H1 (cell line): ENCODE measurements at regions not wholly inside any gene's neighbourhood (a gene's known extent, or its start where the extent isn't known, plus 50 kb on each side); places are given as distances from the start of the nearest gene placed in this dataset.

Experiments used
- CTCF ChIA-PET: fragments of 300-600 bp; sonication (Branson Sonifier 250); formaldehyde crosslinking; loops from one replicate; lab custom pipeline; 2021; ENCODE audit not compliant: partially characterized antibody; lab: Charles Lee
- POLR2A ChIA-PET: fragments of 300-600 bp; sonication (Branson Sonifier 250); formaldehyde crosslinking; loops from one replicate; lab custom pipeline; 2021; ENCODE audit warnings: inconsistent platforms; ENCODE audit not compliant: partially characterized antibody; lab: Charles Lee
- DNase-seq, 2 experiments: peaks; one replicate each; pipeline versions ENCODE4 v3.0.0 to v3.0.0-alpha.2; 2010 to 2022; ENCODE audit warnings: low spot score in 2 of 2, low read depth in 1 of 2, mixed read lengths in 1 of 2
- FAIRE-seq: peaks from 2 replicates; lab custom pipeline; 2011; peaks lifted over from hg19 to GRCh38; lab: Jason Lieb, UNC
- H2AFZ ChIP-seq: 2 replicates; pipeline ENCODE4 v1.8.1; 2012; ENCODE audit warnings: low read length, inconsistent platforms
- H2AK5ac ChIP-seq: 2 replicates; pipeline ENCODE4 v1.6.1; 2013; ENCODE audit warnings: low read depth, low read length
- H2BK120ac ChIP-seq: replicated peaks from 2 replicates; pipeline ENCODE3; 2013; ENCODE audit warnings: low read depth, low read length, inconsistent platforms
- H2BK12ac ChIP-seq: 2 replicates; pipeline ENCODE4 v1.6.1; 2013; ENCODE audit warnings: low read depth, low read length
- H2BK15ac ChIP-seq: 2 replicates; pipeline ENCODE4 v1.6.1; 2013; ENCODE audit warnings: low read length
- H2BK20ac ChIP-seq: 2 replicates; pipeline ENCODE4 v1.6.1; 2013; ENCODE audit warnings: low read length
- H2BK5ac ChIP-seq: 2 replicates; pipeline ENCODE4 v1.6.1; 2013; ENCODE audit warnings: low read depth, low read length
- H3K14ac ChIP-seq: 2 replicates; pipeline ENCODE4 v1.6.1; 2013; ENCODE audit warnings: inconsistent platforms; ENCODE audit not compliant: insufficient read length
- H3K18ac ChIP-seq: 2 replicates; pipeline ENCODE4 v1.6.1; 2013; ENCODE audit warnings: low read length; ENCODE audit errors: extremely low read depth
- H3K23ac ChIP-seq: 2 replicates; pipeline ENCODE4 v1.6.1; 2013; ENCODE audit warnings: inconsistent platforms; ENCODE audit not compliant: insufficient read length
- H3K23me2 ChIP-seq: 2 replicates; pipeline ENCODE4 v1.6.1; 2013; ENCODE audit warnings: low read depth, low read length
- H3K27ac ChIP-seq: 2 replicates; pipeline ENCODE4 v1.6.1; 2011; ENCODE audit warnings: low read depth, low read length, inconsistent platforms
- H3K27me3 ChIP-seq, 4 experiments: replicated peaks in 1 of 4; 1 replicate in 1 of 4; 2 replicates in 3 of 4; pipeline versions ENCODE4 v1.6.1 to v1.8.1; 2011 to 2013; ENCODE audit warnings: low read length in 3 of 4, mild to moderate bottlenecking in 3 of 4, inconsistent platforms in 2 of 4, mixed read lengths in 2 of 4, moderate library complexity in 1 of 4; ENCODE audit not compliant: control insufficient read depth in 3 of 4, insufficient read depth in 3 of 4; ENCODE audit errors: extremely low read depth in 1 of 4
- H3K36me3 ChIP-seq, 4 experiments: 2 replicates each; pipeline versions ENCODE4 v1.6.1 to v1.8.1; 2011 to 2013; ENCODE audit warnings: mild to moderate bottlenecking in 4 of 4, low read length in 3 of 4, moderate library complexity in 2 of 4, control low read depth in 1 of 4, inconsistent platforms in 1 of 4; ENCODE audit not compliant: insufficient read depth in 4 of 4, control insufficient read depth in 2 of 4
- H3K4ac ChIP-seq: replicated peaks from 2 replicates; pipeline ENCODE3; 2013; ENCODE audit warnings: low read length, low read depth, mixed read lengths, inconsistent platforms; ENCODE audit not compliant: insufficient read length
- H3K4me1 ChIP-seq, 4 experiments: replicated peaks in 1 of 4; 1 replicate in 1 of 4; 2 replicates in 3 of 4; pipeline versions ENCODE4 v1.6.1 to v1.8.1; 2011 to 2013; ENCODE audit warnings: low read length in 3 of 4, inconsistent platforms in 2 of 4, mixed read lengths in 1 of 4; ENCODE audit not compliant: insufficient read depth in 4 of 4, control insufficient read depth in 3 of 4
- H3K4me2 ChIP-seq, 2 experiments: 2 replicates each; pipeline versions ENCODE4 v1.6.1 to v1.8.1; 2011 to 2013; ENCODE audit warnings: low read depth in 2 of 2, low read length in 2 of 2, control low read depth in 1 of 2, inconsistent platforms in 1 of 2, mild to moderate bottlenecking in 1 of 2; ENCODE audit not compliant: insufficient read depth in 1 of 2
- H3K4me3 ChIP-seq, 4 experiments: fragments of 200-600, 300-600 bp in 1 of 4; sonication (generic), shearing (Covaris generic), sonication (Bioruptor Twin) in 1 of 4; 2 replicates each; pipeline versions ENCODE4 v1.5.1 to v1.8.1; 2011 to 2016; ENCODE audit warnings: low read length in 4 of 4, low read depth in 3 of 4, control low read depth in 2 of 4, inconsistent platforms in 2 of 4, mild to moderate bottlenecking in 2 of 4, mixed read lengths in 1 of 4, moderate library complexity in 1 of 4; ENCODE audit not compliant: insufficient read depth in 2 of 4; ENCODE audit errors: extremely low read depth in 1 of 4
- H3K56ac ChIP-seq: replicated peaks from 2 replicates; pipeline ENCODE3; 2013; ENCODE audit warnings: low read depth, mild to moderate bottlenecking, mixed read lengths, low read length, inconsistent platforms; ENCODE audit not compliant: insufficient read length
- H3K79me1 ChIP-seq: 2 replicates; pipeline ENCODE4 v1.6.1; 2013; ENCODE audit warnings: low read depth, low read length, control low read depth
- H3K79me2 ChIP-seq, 2 experiments: 2 replicates each; pipeline versions ENCODE4 v1.6.1 to v1.8.1; 2012 to 2013; ENCODE audit warnings: low read length in 2 of 2, mild to moderate bottlenecking in 2 of 2, inconsistent platforms in 1 of 2; ENCODE audit not compliant: insufficient read depth in 2 of 2, control insufficient read depth in 1 of 2
- H3K9ac ChIP-seq, 4 experiments: replicated peaks in 1 of 4; 1 replicate in 1 of 4; 2 replicates in 3 of 4; pipeline versions ENCODE4 v1.6.1 to v1.8.1; 2011 to 2013; ENCODE audit warnings: low read depth in 3 of 4, low read length in 3 of 4, control low read depth in 2 of 4, mild to moderate bottlenecking in 2 of 4, moderate library complexity in 2 of 4, inconsistent platforms in 1 of 4; ENCODE audit errors: extremely low read depth in 1 of 4
- H3K9me3 ChIP-seq, 2 experiments: 2 replicates each; pipeline versions ENCODE4 v1.6.1 to v1.8.1; 2012 to 2013; ENCODE audit warnings: mild to moderate bottlenecking in 2 of 2, moderate library complexity in 2 of 2, control low read depth in 1 of 2, inconsistent platforms in 1 of 2, low read depth in 1 of 2, low read length in 1 of 2, mixed read lengths in 1 of 2; ENCODE audit not compliant: insufficient read depth in 2 of 2
- H4K20me1 ChIP-seq, 2 experiments: replicated peaks in 1 of 2; 2 replicates each; pipeline versions ENCODE3 to v1.8.1; 2011 to 2013; ENCODE audit warnings: inconsistent platforms in 2 of 2, low read length in 2 of 2, mild to moderate bottlenecking in 1 of 2; ENCODE audit not compliant: insufficient read depth in 2 of 2, control insufficient read depth in 1 of 2
- H4K5ac ChIP-seq: 2 replicates; pipeline ENCODE4 v1.6.1; 2013; ENCODE audit warnings: low read length, low read depth, mixed read lengths, inconsistent platforms; ENCODE audit not compliant: insufficient read length
- H4K8ac ChIP-seq: 2 replicates; pipeline ENCODE4 v1.8.0; 2013; ENCODE audit warnings: mild to moderate bottlenecking, moderate library complexity, low read length, inconsistent platforms; ENCODE audit not compliant: insufficient read depth; ENCODE audit errors: extremely low read depth
- H4K91ac ChIP-seq: replicated peaks from 2 replicates; pipeline ENCODE3; 2013; ENCODE audit warnings: low read length, mixed read lengths, inconsistent platforms; ENCODE audit not compliant: insufficient read length
- BRCA1 ChIP-seq: IDR thresholded peaks from 2 replicates; pipeline ENCODE4 v1.6.1; 2012; ENCODE audit warnings: low read depth, low read length, improper control_type of control experiment
- CEBPB ChIP-seq: IDR thresholded peaks from 2 replicates; pipeline ENCODE4 v1.6.1; 2012; ENCODE audit warnings: low read depth, low read length
- JUN ChIP-seq: IDR thresholded peaks from 2 replicates; pipeline ENCODE4 v1.6.1; 2011; ENCODE audit warnings: low read depth, mild to moderate bottlenecking, improper control_type of control experiment, low read length
- KDM4A ChIP-seq: IDR thresholded peaks from one replicate; pipeline ENCODE4 v1.7.1; 2012; ENCODE audit warnings: low read depth, mild to moderate bottlenecking, moderate library complexity, low read length, inconsistent platforms; ENCODE audit not compliant: severe bottlenecking
- NANOG ChIP-seq: IDR thresholded peaks from 2 replicates; pipeline ENCODE4 v1.6.1; 2011; ENCODE audit warnings: low read length, low read depth, mild to moderate bottlenecking, inconsistent platforms; ENCODE audit not compliant: insufficient read depth, poor library complexity, severe bottlenecking
- NRF1 ChIP-seq: IDR thresholded peaks from 2 replicates; pipeline ENCODE4 v1.6.1; 2011; ENCODE audit warnings: mild to moderate bottlenecking, low read depth, low read length, improper control_type of control experiment
- POLR2A ChIP-seq, 2 experiments: IDR thresholded peaks; 1 replicate in 1 of 2; 2 replicates in 1 of 2; pipeline ENCODE4 v1.6.1; 2011; ENCODE audit warnings: low read depth in 2 of 2, low read length in 2 of 2, mild to moderate bottlenecking in 2 of 2; ENCODE audit errors: control extremely low read depth in 1 of 2
- TAF1 ChIP-seq: IDR thresholded peaks from 2 replicates; pipeline ENCODE4 v1.6.1; 2011; ENCODE audit warnings: mild to moderate bottlenecking, low read depth, low read length
- TAF7 ChIP-seq: optimal IDR thresholded peaks from 2 replicates; pipeline ENCODE3; 2011; ENCODE audit warnings: low read depth, mild to moderate bottlenecking, inconsistent platforms, low read length, moderate library complexity, borderline replicate concordance
- TBP ChIP-seq: IDR thresholded peaks from 2 replicates; pipeline ENCODE4 v1.6.1; 2011; ENCODE audit warnings: low read depth, low read length, improper control_type of control experiment
- TCF12 ChIP-seq: IDR thresholded peaks from 2 replicates; pipeline ENCODE4 v1.6.1; 2011; ENCODE audit warnings: low read depth, mild to moderate bottlenecking, low read length
- TEAD4 ChIP-seq: IDR thresholded peaks from 2 replicates; pipeline ENCODE4 v1.6.1; 2012; ENCODE audit warnings: low read depth, low read length, inconsistent platforms, mixed read lengths

DNA sequence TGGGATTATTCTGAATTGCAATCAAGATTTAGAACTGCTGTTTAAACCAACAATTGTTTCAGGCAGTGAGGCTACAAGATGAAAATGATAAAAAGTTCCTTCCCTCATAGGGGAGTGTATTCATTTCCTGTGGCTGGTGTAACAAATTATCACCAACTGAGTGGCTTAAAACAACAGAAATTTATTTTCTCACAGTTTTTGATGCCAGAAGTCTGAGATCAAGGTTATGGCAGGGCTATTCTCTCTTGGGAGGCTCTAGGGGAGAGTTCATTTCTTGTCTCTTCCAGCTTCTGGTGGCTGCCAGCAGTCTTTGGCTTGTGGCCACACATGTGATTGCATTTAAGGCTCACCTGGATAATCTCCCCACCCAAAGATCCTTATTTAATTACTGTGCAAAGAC is 290.5 kb upstream of the ZSWIM2 start:
- no peak overlapping the region for H2AK5ac ChIP-seq
- H3K4ac ChIP-seq, result no peak overlapping the region
- no peak overlapping the region for H2BK5ac ChIP-seq
- ChIA-PET POLR2A (no interaction called here), CTCF (interaction anchor here (1.0 to 2.0 kb wide), 8 partner anchors 10 to 315 kb away, joined by 3 to 7 read pairs (median 5); partner anchors contain the start of gene CALCRL)
- 0 out of 4 replicates have a peak, but pooled peaks cover 0 to 4% of the 10 kb centered on the region in 2 experiments for H3K9me3 ChIP-seq
- H3K27me3 ChIP-seq, result no peaks in the 10 kb centered on the region
- no peaks in the 10 kb centered on the region for H3K79me1 ChIP-seq
- H3K14ac ChIP-seq, result no peak overlapping the region
- no peak overlapping the region for H2BK120ac ChIP-seq
- no peak overlapping the region for H3K4me2 ChIP-seq
- H3K23ac ChIP-seq, result no peak overlapping the region
- no peaks in the 10 kb centered on the region for H3K79me2 ChIP-seq
- H2BK20ac ChIP-seq, result no peak overlapping the region
- no peak overlapping the region for H2AFZ ChIP-seq
- no peak overlapping the region for H4K8ac ChIP-seq
- no peak overlapping the region for H3K18ac ChIP-seq
- H4K5ac ChIP-seq, result no peak overlapping the region
- no peak overlapping the region for H3K9ac ChIP-seq
- H3K27ac ChIP-seq, result no peak overlapping the region
- no peaks in the 10 kb centered on the region for H4K20me1 ChIP-seq
- DNase-seq, result no peak
- no peaks in the 10 kb centered on the region for H3K23me2 ChIP-seq
- H4K91ac ChIP-seq, result no peak overlapping the region
- H2BK12ac ChIP-seq, result no peak overlapping the region
- H3K4me3 ChIP-seq, result no peak overlapping the region
- H3K4me1 ChIP-seq, result no peaks in the 10 kb centered on the region
- FAIRE-seq, result no peak
- H2BK15ac ChIP-seq, result no peak overlapping the region
- no peak overlapping the region for H3K56ac ChIP-seq
- H3K36me3 ChIP-seq, result no peaks in the 10 kb centered on the region
- TF ChIP-seq BRCA1, result no peak
- no peak for TF ChIP-seq TAF7
- TF ChIP-seq TEAD4, result no peak
- no peak for TF ChIP-seq NANOG
- TF ChIP-seq KDM4A, result no peak
- no peak for TF ChIP-seq TCF12
- TF ChIP-seq NRF1, result no peak
- no peak for TF ChIP-seq TBP
- TF ChIP-seq TAF1, result no peak
- no peak for TF ChIP-seq JUN
- TF ChIP-seq POLR2A (IDR thresholded peaks at IDR 0.05; ENCODE audit: control extremely low read depth in 1 of 2, low read depth in 2 of 2, low read length in 2 of 2), result no peak
- TF ChIP-seq CEBPB, result no peak
